Psoas muscle (tissue), 7 donors: ENCODE measurements at regions not wholly inside any gene's neighbourhood (a gene's known extent, or its start where the extent isn't known, plus 50 kb on each side); places are given as distances from the start of the nearest gene placed in this dataset.

Experiments used
- ATAC-seq, 4 donors: fragments of 200-7000 bp; cut with Tn5 transposase; one replicate each; pipeline ENCODE4 v1.9.1; 2020; ENCODE audit warnings: moderate library complexity in 3 of 4, mild to moderate bottlenecking in 2 of 4
- DNase-seq, 2 donors: peaks; one replicate each; pipeline ENCODE4 v3.0.0-alpha.2; 2020
- H3K27ac ChIP-seq: fragments of 200-600 bp; one replicate; pipeline ENCODE4 v1.8.0; 2022
- H3K27me3 ChIP-seq, 3 donors: fragments of 200-600 bp in 1 of 3; one replicate each; pipeline versions ENCODE4 v1.6.1 to v1.8.0; 2013 to 2022; ENCODE audit warnings: low read length in 2 of 3, mild to moderate bottlenecking in 2 of 3, moderate library complexity in 1 of 3; ENCODE audit not compliant: insufficient read depth in 3 of 3
- H3K36me3 ChIP-seq, 2 donors: fragments of 200-600 bp in 1 of 2; one replicate each; pipeline versions ENCODE4 v1.6.1 to v1.8.0; 2013 to 2022; ENCODE audit warnings: low read depth in 1 of 2, mild to moderate bottlenecking in 1 of 2, moderate library complexity in 1 of 2; ENCODE audit not compliant: insufficient read depth in 1 of 2
- H3K4me1 ChIP-seq: fragments of 200-600 bp; one replicate; pipeline ENCODE4 v1.8.0; 2022
- H3K4me3 ChIP-seq: fragments of 200-600 bp; one replicate; pipeline ENCODE4 v1.8.0; 2022; ENCODE audit warnings: mild to moderate bottlenecking
- H3K9me3 ChIP-seq: fragments of 200-600 bp; one replicate; pipeline ENCODE4 v1.8.0; 2022
- WGBS, 3 donors: extraction: QIAGEN DNeasy Blood & Tissue Kit; methylation state at CpG; one replicate each; pipeline versions ENCODE4 v1.1.6 to v1.1.7; 2013; 5-methylcytosine and 5-hydroxymethylcytosine counted together
- intact Hi-C, 2 donors: fragments of 100-400 bp; cut with DNase I; formaldehyde crosslinking; loops; one replicate each; pipeline versions ENCODE4 v1.11.0 to v1.14.2; 2022
- TF ChIP-seq, protein P1 (sequence below): fragments of 200-600 bp; IDR thresholded peaks from one replicate; pipeline ENCODE4 v1.8.0; 2022; ENCODE audit warnings: antibody characterized with exemption
- donor health status: healthy with polysubstance abuse.
- donor health status: DM: no; HTN: no; CAD: no; lungs with moderate emphysema.
- donor health status: Bipolar disorder and iron deficiency.
- donor health status: healthy.
- donor health status: DM: yes; HTN: yes; CAD: no.
- donor health status: DM: no; HTN: no; CAD: no.
- donor health status: DM: yes; HTN: yes; CAD: no.

DNA sequence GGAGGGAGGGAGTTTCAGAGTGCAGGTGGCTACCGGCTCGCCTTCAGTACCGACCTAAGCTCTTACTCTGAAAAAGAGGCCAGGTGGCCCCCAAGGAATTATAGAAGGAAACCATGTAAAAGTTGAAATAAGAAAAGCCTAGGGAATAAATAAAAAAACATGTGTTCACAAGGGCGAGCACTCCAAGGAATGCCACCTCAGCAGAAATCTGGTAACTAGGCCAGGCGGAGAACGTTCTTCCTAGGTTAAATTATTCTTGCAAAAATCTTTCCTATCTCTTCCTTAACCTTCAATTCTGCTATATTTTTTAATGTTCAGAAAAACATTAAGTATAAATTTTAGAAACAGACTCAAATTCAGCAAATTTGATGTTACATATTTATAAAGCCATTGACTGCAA is 1260.3 kb upstream of the SLC10A2 start:
- TF ChIP-seq, protein P1, sequence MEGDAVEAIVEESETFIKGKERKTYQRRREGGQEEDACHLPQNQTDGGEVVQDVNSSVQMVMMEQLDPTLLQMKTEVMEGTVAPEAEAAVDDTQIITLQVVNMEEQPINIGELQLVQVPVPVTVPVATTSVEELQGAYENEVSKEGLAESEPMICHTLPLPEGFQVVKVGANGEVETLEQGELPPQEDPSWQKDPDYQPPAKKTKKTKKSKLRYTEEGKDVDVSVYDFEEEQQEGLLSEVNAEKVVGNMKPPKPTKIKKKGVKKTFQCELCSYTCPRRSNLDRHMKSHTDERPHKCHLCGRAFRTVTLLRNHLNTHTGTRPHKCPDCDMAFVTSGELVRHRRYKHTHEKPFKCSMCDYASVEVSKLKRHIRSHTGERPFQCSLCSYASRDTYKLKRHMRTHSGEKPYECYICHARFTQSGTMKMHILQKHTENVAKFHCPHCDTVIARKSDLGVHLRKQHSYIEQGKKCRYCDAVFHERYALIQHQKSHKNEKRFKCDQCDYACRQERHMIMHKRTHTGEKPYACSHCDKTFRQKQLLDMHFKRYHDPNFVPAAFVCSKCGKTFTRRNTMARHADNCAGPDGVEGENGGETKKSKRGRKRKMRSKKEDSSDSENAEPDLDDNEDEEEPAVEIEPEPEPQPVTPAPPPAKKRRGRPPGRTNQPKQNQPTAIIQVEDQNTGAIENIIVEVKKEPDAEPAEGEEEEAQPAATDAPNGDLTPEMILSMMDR: no peak
- Histone ChIP-seq H3K27ac (no peak overlapping the region), H3K36me3 (no peaks in the 10 kb centered on the region), H3K9me3 (peaks cover 6% of the 10 kb centered on the region), H3K4me1 (no peaks in the 10 kb centered on the region), H3K27me3 (no peaks in the 10 kb centered on the region), H3K4me3 (no peak overlapping the region)
- ATAC-seq (no peak), DNase-seq (no peak)
- intact Hi-C loops: no loop called here
- 68 to 78% (median 74%) methylated on average over 6 of the region's 6 CpGs for WGBS, 3 donors

- no peaks in the 10 kb centered on the region for H3K9me3 ChIP-seq
- DNase-seq (no peak), ATAC-seq (no peak)
- no peak overlapping the region for H3K27ac ChIP-seq
- H3K36me3 ChIP-seq: no peaks in the 10 kb centered on the region
- 91 to 92% (median 91%) methylated on average over 5 of the region's 5 CpGs for WGBS, 3 donors
- no peak overlapping the region for H3K4me3 ChIP-seq
- intact Hi-C loops: no loop called here
- no peaks in the 10 kb centered on the region for H3K4me1 ChIP-seq
- TF ChIP-seq, protein P1: no peak
- H3K27me3 ChIP-seq: no peaks in the 10 kb centered on the region
Measured at GRCh38 chr13:104321756-104322155, 1255.5 kb upstream of the SLC10A2 start.

GRCh38 chr13:104320446-104320845 is 1254.2 kb upstream of the SLC10A2 start:
- ATAC-seq: no peak
- Histone ChIP-seq H3K4me3 (no peak overlapping the region), H3K27ac (no peak overlapping the region), H3K27me3 (no peaks in the 10 kb centered on the region), H3K36me3 (no peaks in the 10 kb centered on the region), H3K4me1 (no peaks in the 10 kb centered on the region), H3K9me3 (no peaks in the 10 kb centered on the region)
- DNase-seq: no peak
- intact Hi-C loops: no loop called here
- TF ChIP-seq, protein P1: no peak
- 79 to 83% (median 80%) methylated on average over 3 of the region's 3 CpGs for WGBS, 3 donors

DNA sequence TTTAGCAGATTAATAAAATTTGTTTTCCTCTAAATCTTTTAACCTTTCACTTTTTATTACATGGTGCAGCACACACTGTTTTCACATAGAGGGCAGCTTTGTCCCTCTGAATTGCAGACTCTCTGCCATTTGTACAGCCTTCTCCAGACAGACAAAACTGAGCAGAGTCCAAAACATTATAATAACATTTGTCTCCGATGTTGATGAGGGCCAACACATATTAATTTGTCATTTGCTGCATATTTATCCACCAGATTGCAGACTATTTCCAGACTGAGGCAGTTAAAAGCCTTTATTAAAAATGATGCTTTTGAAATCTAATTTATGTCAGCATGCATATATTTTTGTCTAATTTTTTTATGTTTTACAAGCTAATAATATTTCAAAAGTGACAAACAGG is 1251.9 kb upstream of the SLC10A2 start:
- WGBS, 3 donors: 0 to 4% (median 2%) methylated on average over 1 of the region's 1 CpG
- Histone ChIP-seq H3K9me3 (no peaks in the 10 kb centered on the region), H3K36me3 (no peaks in the 10 kb centered on the region), H3K27me3 (no peaks in the 10 kb centered on the region), H3K4me1 (no peaks in the 10 kb centered on the region), H3K4me3 (no peak overlapping the region), H3K27ac (no peak overlapping the region)
- ATAC-seq (no peak), DNase-seq (no peak)
- TF ChIP-seq, protein P1: no peak
- intact Hi-C loops: no loop called here

DNA sequence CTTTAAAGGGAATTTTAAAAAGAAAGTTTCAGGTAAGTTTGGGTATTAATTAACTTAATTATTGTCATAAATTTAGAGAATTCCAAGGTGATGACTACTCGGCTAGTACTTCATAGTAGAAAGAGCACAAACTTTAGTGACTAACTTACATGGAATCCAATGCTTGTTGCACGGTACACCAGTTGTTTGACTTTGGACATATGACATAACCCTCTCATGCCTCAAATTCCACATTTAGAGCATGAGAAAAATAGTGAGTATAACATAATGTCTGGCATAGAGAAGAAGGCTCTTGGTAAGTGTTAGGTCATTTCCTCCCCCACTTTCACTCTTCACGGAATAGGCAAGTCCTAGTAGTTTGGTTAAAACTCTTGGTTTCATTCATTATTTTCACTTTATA is 1249.4 kb upstream of the SLC10A2 start:
- no peak for ATAC-seq
- H3K4me3 ChIP-seq: no peak overlapping the region
- no peak overlapping the region for H3K27ac ChIP-seq
- TF ChIP-seq, protein P1: no peak
- DNase-seq: no peak
- intact Hi-C loops: no loop called here
- no peaks in the 10 kb centered on the region for H3K4me1 ChIP-seq
- H3K9me3 ChIP-seq: no peaks in the 10 kb centered on the region
- H3K27me3 ChIP-seq: no peaks in the 10 kb centered on the region
- WGBS, 3 donors: 28 to 52% (median 33%) methylated on average over 3 of the region's 3 CpGs
- no peaks in the 10 kb centered on the region for H3K36me3 ChIP-seq
